ENCODE measurements at regions not wholly inside any gene's neighbourhood (a gene's known extent, or its start where the extent isn't known, plus 50 kb on each side); places are given as distances from the start of the nearest gene placed in this dataset.

GRCh38 chr14:105894125-105894977 is 368.0 kb downstream of the TMEM121 start:
- TF ChIP-seq FOXJ3 (CRISPR knock-in tag; IDR thresholded peaks at IDR 0.05; ENCODE audit: borderline replicate concordance) (no peak), ZNF792 (CRISPR knock-in tag; IDR thresholded peaks at IDR 0.05) (no peak), HDAC2 (CRISPR knock-in tag; IDR thresholded peaks at IDR 0.05) (no peak), ZZZ3 (CRISPR knock-in tag; IDR thresholded peaks at IDR 0.05; ENCODE audit: borderline replicate concordance) (no peak), EP300 (IDR thresholded peaks at IDR 0.05; ENCODE audit: low read depth in 2 of 2, low read length in 2 of 2) (no peak), EP300 (CRISPR knock-in tag; IDR thresholded peaks at IDR 0.05; ENCODE audit: borderline replicate concordance) (no peak)
- TF ChIP-seq, protein P1, sequence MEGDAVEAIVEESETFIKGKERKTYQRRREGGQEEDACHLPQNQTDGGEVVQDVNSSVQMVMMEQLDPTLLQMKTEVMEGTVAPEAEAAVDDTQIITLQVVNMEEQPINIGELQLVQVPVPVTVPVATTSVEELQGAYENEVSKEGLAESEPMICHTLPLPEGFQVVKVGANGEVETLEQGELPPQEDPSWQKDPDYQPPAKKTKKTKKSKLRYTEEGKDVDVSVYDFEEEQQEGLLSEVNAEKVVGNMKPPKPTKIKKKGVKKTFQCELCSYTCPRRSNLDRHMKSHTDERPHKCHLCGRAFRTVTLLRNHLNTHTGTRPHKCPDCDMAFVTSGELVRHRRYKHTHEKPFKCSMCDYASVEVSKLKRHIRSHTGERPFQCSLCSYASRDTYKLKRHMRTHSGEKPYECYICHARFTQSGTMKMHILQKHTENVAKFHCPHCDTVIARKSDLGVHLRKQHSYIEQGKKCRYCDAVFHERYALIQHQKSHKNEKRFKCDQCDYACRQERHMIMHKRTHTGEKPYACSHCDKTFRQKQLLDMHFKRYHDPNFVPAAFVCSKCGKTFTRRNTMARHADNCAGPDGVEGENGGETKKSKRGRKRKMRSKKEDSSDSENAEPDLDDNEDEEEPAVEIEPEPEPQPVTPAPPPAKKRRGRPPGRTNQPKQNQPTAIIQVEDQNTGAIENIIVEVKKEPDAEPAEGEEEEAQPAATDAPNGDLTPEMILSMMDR (CRISPR knock-in tag; IDR thresholded peaks at IDR 0.05) = no peak

Data from HepG2 (cell line).